ENCODE measurements at regions not wholly inside any gene's neighbourhood (a gene's known extent, or its start where the extent isn't known, plus 50 kb on each side); places are given as distances from the start of the nearest gene placed in this dataset.

- intact Hi-C loops (cut with DNase I) = no loop called here
- Histone ChIP-seq H3K4me3 (no peak overlapping the region), H3K36me3 (no peaks in the 10 kb centered on the region), H3K4me1 (replicated peaks) (no peaks in the 10 kb centered on the region), H3K27me3 (replicated peaks; ENCODE audit: insufficient read depth) (no peaks in the 10 kb centered on the region), H3K9me3 (no peaks in the 10 kb centered on the region), H3K27ac (no peak overlapping the region)
- TF ChIP-seq CTCF (IDR thresholded peaks at IDR 0.05) = no peak
- no peak for TF ChIP-seq POLR2A (IDR thresholded peaks at IDR 0.05)
- TF ChIP-seq POLR2AphosphoS5 (IDR thresholded peaks at IDR 0.05) = no peak
- 97% methylated on average over 2 of the region's 2 CpGs for WGBS
- no peak for DNase-seq (ENCODE audit: low spot score)
Measured at GRCh38 chr7:52074071-52074470, 757.5 kb upstream of the COBL start.

- no peak for TF ChIP-seq POLR2AphosphoS5 (IDR thresholded peaks at IDR 0.05)
- no peak for TF ChIP-seq POLR2A (IDR thresholded peaks at IDR 0.05)
- no peak for TF ChIP-seq CTCF (IDR thresholded peaks at IDR 0.05)
- Histone ChIP-seq H3K4me3 (no peak overlapping the region), H3K27ac (no peak overlapping the region), H3K4me1 (replicated peaks) (no peaks in the 10 kb centered on the region), H3K27me3 (replicated peaks; ENCODE audit: insufficient read depth) (no peaks in the 10 kb centered on the region), H3K36me3 (no peaks in the 10 kb centered on the region), H3K9me3 (no peaks in the 10 kb centered on the region)
- WGBS = 61% methylated on average over 1 of the region's 1 CpG
- no peak for DNase-seq (ENCODE audit: low spot score)
- intact Hi-C loops (cut with DNase I) = no loop called here
Measured at GRCh38 chr7:52071744-52072143, 755.1 kb upstream of the COBL start.

- TF ChIP-seq POLR2AphosphoS5 (IDR thresholded peaks at IDR 0.05) (no peak), CTCF (IDR thresholded peaks at IDR 0.05) (no peak), POLR2A (IDR thresholded peaks at IDR 0.05) (no peak)
- Histone ChIP-seq H3K4me3 (no peak overlapping the region), H3K4me1 (replicated peaks) (no peaks in the 10 kb centered on the region), H3K36me3 (no peaks in the 10 kb centered on the region), H3K27ac (no peak overlapping the region), H3K9me3 (no peaks in the 10 kb centered on the region), H3K27me3 (replicated peaks; ENCODE audit: insufficient read depth) (no peaks in the 10 kb centered on the region)
- 89% methylated on average over 1 of the region's 1 CpG for WGBS
- DNase-seq (ENCODE audit: low spot score) = no peak
- intact Hi-C loops (cut with DNase I) = no loop called here
Measured at GRCh38 chr7:52064493-52064892, 747.9 kb upstream of the COBL start.

- Histone ChIP-seq H3K4me3 (no peak overlapping the region), H3K27ac (no peak overlapping the region), H3K36me3 (no peaks in the 10 kb centered on the region), H3K27me3 (replicated peaks; ENCODE audit: insufficient read depth) (no peaks in the 10 kb centered on the region), H3K9me3 (no peaks in the 10 kb centered on the region), H3K4me1 (replicated peaks) (no peaks in the 10 kb centered on the region)
- intact Hi-C loops (cut with DNase I) = no loop called here
- no peak for TF ChIP-seq CTCF (IDR thresholded peaks at IDR 0.05)
- TF ChIP-seq POLR2A (IDR thresholded peaks at IDR 0.05) = no peak
- TF ChIP-seq POLR2AphosphoS5 (IDR thresholded peaks at IDR 0.05) = no peak
- 57% methylated on average over 2 of the region's 2 CpGs for WGBS
- no peak for DNase-seq (ENCODE audit: low spot score)
Measured at GRCh38 chr7:52061666-52062065, 745.1 kb upstream of the COBL start.

GRCh38 chr7:52053525-52053924 lies 736.9 kb upstream of the COBL start:
- H3K9me3 ChIP-seq = no peaks in the 10 kb centered on the region
- 28% methylated on average over 1 of the region's 1 CpG for WGBS
- DNase-seq (ENCODE audit: low spot score) = no peak

More at GRCh38 chr7:52053525-52053924, 736.9 kb upstream of the COBL start:
- Histone ChIP-seq H3K27me3 (replicated peaks; ENCODE audit: insufficient read depth) (no peaks in the 10 kb centered on the region), H3K4me3 (no peak overlapping the region), H3K36me3 (no peaks in the 10 kb centered on the region), H3K4me1 (replicated peaks) (no peaks in the 10 kb centered on the region), H3K27ac (no peak overlapping the region)
- intact Hi-C loops (cut with DNase I) = no loop called here
- TF ChIP-seq POLR2A (IDR thresholded peaks at IDR 0.05) (no peak), CTCF (IDR thresholded peaks at IDR 0.05) (no peak), POLR2AphosphoS5 (IDR thresholded peaks at IDR 0.05) (no peak)
